Upper lobe of right lung (tissue), 1 donor: ENCODE measurements at regions not wholly inside any gene's neighbourhood (a gene's known extent, or its start where the extent isn't known, plus 50 kb on each side); places are given as distances from the start of the nearest gene placed in this dataset.

Source experiments
- ATAC-seq: fragments of 200-7000 bp; cut with Tn5 transposase; one replicate; pipeline ENCODE4 v1.9.1; 2020; ENCODE audit warnings: mild to moderate bottlenecking, moderate library complexity
- DNase-seq: peaks from one replicate; pipeline ENCODE4 v3.0.0-alpha.2; 2020
- H3K27ac ChIP-seq: fragments of 200-600 bp; one replicate; pipeline ENCODE4 v1.8.0; 2022
- H3K27me3 ChIP-seq: fragments of 200-600 bp; one replicate; pipeline ENCODE4 v1.8.0; 2022; ENCODE audit warnings: mild to moderate bottlenecking
- H3K36me3 ChIP-seq: fragments of 200-600 bp; one replicate; pipeline ENCODE4 v1.8.0; 2022
- H3K4me1 ChIP-seq: fragments of 200-600 bp; one replicate; pipeline ENCODE4 v1.8.0; 2022
- H3K4me3 ChIP-seq: fragments of 200-600 bp; one replicate; pipeline ENCODE4 v1.8.0; 2022; ENCODE audit warnings: mild to moderate bottlenecking
- H3K9me3 ChIP-seq: fragments of 200-600 bp; one replicate; pipeline ENCODE4 v1.8.0; 2022
- CTCF ChIP-seq: fragments of 200-600 bp; IDR thresholded peaks from one replicate; pipeline ENCODE4 v1.8.0; 2022; ENCODE audit warnings: antibody characterized with exemption
- intact Hi-C: fragments of 100-400 bp; cut with DNase I; formaldehyde crosslinking; loops from one replicate; pipeline ENCODE4 v1.11.0; 2022
- donor health status: DM: no; HTN: yes; CAD: no; lungs with severe emphysema.

GRCh38 chr2:195486520-195486919, 170.5 kb upstream of the SLC39A10 start:
- Histone ChIP-seq H3K4me1 (no peaks in the 10 kb centered on the region), H3K9me3 (no peaks in the 10 kb centered on the region), H3K4me3 (no peak overlapping the region), H3K36me3 (no peaks in the 10 kb centered on the region), H3K27ac (no peak overlapping the region), H3K27me3 (no peaks in the 10 kb centered on the region)
- no peak for TF ChIP-seq CTCF
- DNase-seq (no peak), ATAC-seq (no peak)
- intact Hi-C loops = no loop called here

- ATAC-seq = no peak
- H3K36me3 ChIP-seq = no peaks in the 10 kb centered on the region
- no peak overlapping the region for H3K4me3 ChIP-seq
Observed at GRCh38 chr2:195482010-195482409, 175.0 kb upstream of the SLC39A10 start.

GRCh38 chr2:195480121-195480520, 176.9 kb upstream of the SLC39A10 start:
- H3K4me1 ChIP-seq = no peaks in the 10 kb centered on the region
- H3K27me3 ChIP-seq = no peaks in the 10 kb centered on the region
- no peaks in the 10 kb centered on the region for H3K36me3 ChIP-seq
- H3K4me3 ChIP-seq = no peak overlapping the region
- ATAC-seq (no peak), DNase-seq (no peak)
- no peak for TF ChIP-seq CTCF
- intact Hi-C loops = no loop called here
- H3K27ac ChIP-seq = no peak overlapping the region
- no peaks in the 10 kb centered on the region for H3K9me3 ChIP-seq

More at GRCh38 chr2:195482010-195482409, 175.0 kb upstream of the SLC39A10 start:
- no peaks in the 10 kb centered on the region for H3K27me3 ChIP-seq
- no peaks in the 10 kb centered on the region for H3K9me3 ChIP-seq
- H3K27ac ChIP-seq = no peak overlapping the region
- DNase-seq = no peak
- H3K4me1 ChIP-seq = no peaks in the 10 kb centered on the region
- TF ChIP-seq CTCF = no peak
- intact Hi-C loops = no loop called here

- no peaks in the 10 kb centered on the region for H3K36me3 ChIP-seq
- H3K9me3 ChIP-seq = no peaks in the 10 kb centered on the region
- TF ChIP-seq CTCF = no peak
- H3K4me1 ChIP-seq = no peaks in the 10 kb centered on the region
- no peak for DNase-seq
- H3K27me3 ChIP-seq = no peaks in the 10 kb centered on the region
- intact Hi-C loops = no loop called here
- H3K4me3 ChIP-seq = no peak overlapping the region
- H3K27ac ChIP-seq = no peak overlapping the region
- no peak for ATAC-seq
Observed at GRCh38 chr2:195479407-195479806, 177.6 kb upstream of the SLC39A10 start.

- no peak overlapping the region for H3K27ac ChIP-seq
Observed at GRCh38 chr2:195477996-195478382, 179.0 kb upstream of the SLC39A10 start.

More at GRCh38 chr2:195477996-195478382, 179.0 kb upstream of the SLC39A10 start:
- ATAC-seq = no peak
- Histone ChIP-seq H3K4me3 (no peak overlapping the region), H3K36me3 (no peaks in the 10 kb centered on the region), H3K9me3 (no peaks in the 10 kb centered on the region), H3K4me1 (no peaks in the 10 kb centered on the region), H3K27me3 (no peaks in the 10 kb centered on the region)
- DNase-seq = no peak
- TF ChIP-seq CTCF = no peak
- intact Hi-C loops = no loop called here
